ENCODE measurements at regions not wholly inside any gene's neighbourhood (a gene's known extent, or its start where the extent isn't known, plus 50 kb on each side); places are given as distances from the start of the nearest gene placed in this dataset.
"Not testable (repeated sequence)": the region's sequence is repeated elsewhere in the genome, so short reads cannot be mapped to it uniquely, and the experiment has no call there.

- DNase-seq (ENCODE audit: low spot score), result no peak
Observed at GRCh38 chr22:44630826-44631225, 71.2 kb upstream of the PRR5 start.

GRCh38 chr22:44628835-44629234, 73.2 kb upstream of the PRR5 start:
- DNase-seq (ENCODE audit: low spot score), result no peak

- no peak for DNase-seq (ENCODE audit: low spot score)
Observed at GRCh38 chr22:44628273-44628672, 73.7 kb upstream of the PRR5 start.

GRCh38 chr22:44627521-44628139, 74.4 kb upstream of the PRR5 start:
- DNase-seq (ENCODE audit: low spot score), result no peak

GRCh38 chr22:44625981-44626687, 75.9 kb upstream of the PRR5 start:
- DNase-seq (ENCODE audit: low spot score), result peak; percentile 82

- no peak for DNase-seq (ENCODE audit: low spot score)
Observed at GRCh38 chr22:44625421-44625760, 76.6 kb upstream of the PRR5 start.

- no peak for DNase-seq (ENCODE audit: low spot score)
Observed at GRCh38 chr22:44624689-44625420, 77.1 kb upstream of the PRR5 start.

- no peak for DNase-seq (ENCODE audit: low spot score)
Observed at GRCh38 chr22:44623771-44624510, 78.1 kb upstream of the PRR5 start.

GRCh38 chr22:44622679-44623078, 79.3 kb upstream of the PRR5 start:
- no peak for DNase-seq (ENCODE audit: low spot score)

GRCh38 chr22:44622147-44622427, 79.9 kb upstream of the PRR5 start:
- DNase-seq (ENCODE audit: low spot score), result no peak

- DNase-seq (ENCODE audit: low spot score), result no peak
Observed at GRCh38 chr22:44621401-44622146, 80.4 kb upstream of the PRR5 start.

GRCh38 chr22:44620841-44621257, 81.2 kb upstream of the PRR5 start:
- no peak for DNase-seq (ENCODE audit: low spot score)

- DNase-seq (ENCODE audit: low spot score), result no peak
Observed at GRCh38 chr22:44620129-44620840, 81.7 kb upstream of the PRR5 start.

- DNase-seq (ENCODE audit: low spot score), result not testable (repeated sequence)
Observed at GRCh38 chr22:44619560-44620128, 82.4 kb upstream of the PRR5 start.

- DNase-seq (ENCODE audit: low spot score), result not testable (repeated sequence)
Observed at GRCh38 chr22:44618910-44619309, 83.1 kb upstream of the PRR5 start.

- DNase-seq (ENCODE audit: low spot score), result no peak
Observed at GRCh38 chr22:44618400-44618799, 83.6 kb upstream of the PRR5 start.

- no peak for DNase-seq (ENCODE audit: low spot score)
Observed at GRCh38 chr22:44617828-44618227, 84.2 kb upstream of the PRR5 start.

- no peak for DNase-seq (ENCODE audit: low spot score)
Observed at GRCh38 chr22:44616882-44617655, 84.9 kb upstream of the PRR5 start.

GRCh38 chr22:44616461-44616860, 85.5 kb upstream of the PRR5 start:
- DNase-seq (ENCODE audit: low spot score), result no peak

- no peak for DNase-seq (ENCODE audit: low spot score)
Observed at GRCh38 chr22:44615602-44616180, 86.3 kb upstream of the PRR5 start.

Data from hematopoietic multipotent progenitor cell treated with erythropoietin and hydrocortisone succinate and interleukin-3 and kit ligand, for 17 days (in vitro differentiated cells).